IMR-90 (cell line): ENCODE measurements at regions not wholly inside any gene's neighbourhood (a gene's known extent, or its start where the extent isn't known, plus 50 kb on each side); places are given as distances from the start of the nearest gene placed in this dataset.
A peak's percentile ranks its signal among the peaks of the same experiment; 100 is the strongest.

Experiments
- ATAC-seq: fragments of 200-7000 bp; cut with Tn5 transposase; 2 replicates; pipeline ENCODE4 v1.9.1; 2020; ENCODE audit warnings: low read depth, mild to moderate bottlenecking, moderate library complexity
- BruUV-seq: library from RNA; stranded (reverse); fragments of 400-500 nt; replicated peaks from 2 replicates; lab custom pipeline; 2021; lab: Mats Ljungman, UMichigan
- CTCF ChIA-PET: fragments of 300-600 bp; formaldehyde crosslinking; extraction: SDS; loops from one replicate; lab custom pipeline; 2021; ENCODE audit warnings: antibody characterized with exemption; lab: Yijun Ruan, JAX
- POLR2A ChIA-PET: fragments of 300-600 bp; sonication (Branson Sonifier 250); formaldehyde crosslinking; loops from one replicate; lab custom pipeline; 2022; ENCODE audit warnings: antibody characterized with exemption; ENCODE audit not compliant: unreplicated experiment; lab: Charles Lee
- DNase-seq: peaks from one replicate; pipeline ENCODE4 v3.0.0; 2013
- H2AFZ ChIP-seq: replicated peaks from 2 replicates; pipeline ENCODE3; 2013; ENCODE audit warnings: low read length, mild to moderate bottlenecking; ENCODE audit not compliant: poor library complexity
- H2AK5ac ChIP-seq: 2 replicates; pipeline ENCODE4 v1.6.1; 2013; ENCODE audit warnings: low read depth, low read length, inconsistent platforms
- H2AK9ac ChIP-seq: replicated peaks from 2 replicates; pipeline ENCODE3; 2013; ENCODE audit warnings: mild to moderate bottlenecking, low read depth, low read length, moderate library complexity; ENCODE audit not compliant: poor library complexity
- H2BK120ac ChIP-seq: 2 replicates; pipeline ENCODE4 v1.6.1; 2013; ENCODE audit warnings: low read depth, low read length, inconsistent platforms
- H2BK15ac ChIP-seq: 3 replicates; pipeline ENCODE4 v1.6.1; 2013; ENCODE audit warnings: low read depth, low read length, inconsistent platforms
- H2BK20ac ChIP-seq: 2 replicates; pipeline ENCODE4 v1.6.1; 2013; ENCODE audit warnings: low read depth, mild to moderate bottlenecking, inconsistent platforms, low read length, moderate library complexity
- H2BK5ac ChIP-seq: 2 replicates; pipeline ENCODE4 v1.6.1; 2013; ENCODE audit warnings: mild to moderate bottlenecking, low read depth, low read length, inconsistent platforms; ENCODE audit not compliant: poor library complexity, severe bottlenecking
- H3K14ac ChIP-seq: replicated peaks from 2 replicates; pipeline ENCODE4 v1.6.1; 2013; ENCODE audit warnings: low read depth, low read length, inconsistent platforms
- H3K18ac ChIP-seq: 2 replicates; pipeline ENCODE4 v1.6.1; 2013; ENCODE audit warnings: low read depth, low read length, control low read depth
- H3K23ac ChIP-seq: 2 replicates; pipeline ENCODE4 v1.6.1; 2013; ENCODE audit warnings: low read depth, low read length, inconsistent platforms
- H3K27ac ChIP-seq: 2 replicates; pipeline ENCODE4 v1.5.1; 2013; ENCODE audit warnings: mild to moderate bottlenecking, control low read depth, low read length; ENCODE audit not compliant: insufficient read depth
- H3K27me3 ChIP-seq: 2 replicates; pipeline ENCODE4 v1.6.1; 2013; ENCODE audit warnings: low read length; ENCODE audit not compliant: control insufficient read depth, insufficient read depth
- H3K36me3 ChIP-seq: 2 replicates; pipeline ENCODE4 v1.6.1; 2013; ENCODE audit warnings: low read length, mixed read lengths; ENCODE audit not compliant: control insufficient read depth, insufficient read depth
- H3K4ac ChIP-seq: 2 replicates; pipeline ENCODE4 v1.6.1; 2013; ENCODE audit warnings: low read depth, low read length, inconsistent platforms
- H3K4me1 ChIP-seq: 2 replicates; pipeline ENCODE4 v1.6.1; 2013; ENCODE audit warnings: low read length, mixed read lengths; ENCODE audit not compliant: control insufficient read depth, insufficient read depth
- H3K4me2 ChIP-seq: 2 replicates; pipeline ENCODE4 v1.6.1; 2013; ENCODE audit warnings: low read depth, mild to moderate bottlenecking, control low read depth, low read length, moderate library complexity
- H3K4me3 ChIP-seq: 2 replicates; pipeline ENCODE4 v1.5.1; 2013; ENCODE audit warnings: low read depth, mild to moderate bottlenecking, control low read depth, low read length, moderate library complexity; ENCODE audit not compliant: insufficient read depth
- H3K56ac ChIP-seq: 2 replicates; pipeline ENCODE4 v1.6.1; 2013; ENCODE audit warnings: low read length, inconsistent platforms; ENCODE audit not compliant: insufficient read depth; ENCODE audit errors: extremely low read depth
- H3K79me1 ChIP-seq, 2 experiments: 2 replicates each; pipeline ENCODE4 v1.6.1; 2013; ENCODE audit warnings: low read length in 2 of 2, inconsistent platforms in 1 of 2, low read depth in 1 of 2
- H3K9ac ChIP-seq: 2 replicates; pipeline ENCODE4 v1.6.1; 2013; ENCODE audit warnings: low read depth, low read length, control low read depth
- H3K9me1 ChIP-seq: 2 replicates; pipeline ENCODE4 v1.6.1; 2013; ENCODE audit warnings: low read length, inconsistent platforms; ENCODE audit not compliant: insufficient read depth
- H3K9me3 ChIP-seq: 2 replicates; pipeline ENCODE4 v1.6.1; 2013; ENCODE audit warnings: low read length; ENCODE audit not compliant: control insufficient read depth, insufficient read depth
- H4K20me1 ChIP-seq: 2 replicates; pipeline ENCODE4 v1.6.1; 2013; ENCODE audit warnings: low read length, inconsistent platforms; ENCODE audit not compliant: insufficient read depth
- H4K5ac ChIP-seq: 2 replicates; pipeline ENCODE4 v1.6.1; 2013; ENCODE audit warnings: mild to moderate bottlenecking, low read depth, low read length, control low read depth
- H4K8ac ChIP-seq, 2 experiments: 2 replicates each; pipeline ENCODE4 v1.6.1; 2013; ENCODE audit warnings: low read depth in 2 of 2, low read length in 2 of 2, control low read depth in 1 of 2, inconsistent platforms in 1 of 2
- H4K91ac ChIP-seq: 2 replicates; pipeline ENCODE4 v1.6.1; 2013; ENCODE audit warnings: low read depth, low read length, inconsistent platforms; ENCODE audit not compliant: insufficient read depth
- BHLHE40 ChIP-seq: fragments of 150-350 bp; IDR thresholded peaks from 2 replicates; pipeline ENCODE4 v1.6.1; 2016; ENCODE audit warnings: mild to moderate bottlenecking, low read depth, low read length
- CEBPB ChIP-seq: IDR thresholded peaks from 2 replicates; pipeline ENCODE4 v1.6.1; 2012; ENCODE audit warnings: low read depth, low read length, improper control_type of control experiment
- CHD1 ChIP-seq: IDR thresholded peaks from 2 replicates; pipeline ENCODE4 v1.6.1; 2012; ENCODE audit warnings: low read depth, low read length, improper control_type of control experiment
- FOS ChIP-seq: fragments of 150-350 bp; IDR thresholded peaks from 2 replicates; pipeline ENCODE4 v1.6.1; 2016; ENCODE audit warnings: low read depth, low read length
- MAFK ChIP-seq: IDR thresholded peaks from 2 replicates; pipeline ENCODE4 v1.6.1; 2012; ENCODE audit warnings: low read depth, low read length, improper control_type of control experiment
- MAZ ChIP-seq: IDR thresholded peaks from 2 replicates; pipeline ENCODE4 v1.6.1; 2012; ENCODE audit warnings: low read depth, mild to moderate bottlenecking, low read length, improper control_type of control experiment, moderate library complexity, borderline replicate concordance
- MXI1 ChIP-seq: IDR thresholded peaks from 2 replicates; pipeline ENCODE4 v1.6.1; 2012; ENCODE audit warnings: low read depth, mild to moderate bottlenecking, low read length, moderate library complexity, borderline replicate concordance
- NFE2L2 ChIP-seq: fragments of 150-350 bp; IDR thresholded peaks from 2 replicates; pipeline ENCODE4 v1.6.1; 2016; ENCODE audit warnings: low read depth, mild to moderate bottlenecking, low read length
- POLR2A ChIP-seq: IDR thresholded peaks from 2 replicates; pipeline ENCODE4 v1.6.1; 2012; ENCODE audit warnings: mild to moderate bottlenecking, low read depth, low read length
- RAD21 ChIP-seq: IDR thresholded peaks from 2 replicates; pipeline ENCODE4 v1.6.1; 2012; ENCODE audit warnings: low read length, improper control_type of control experiment
- RCOR1 ChIP-seq: IDR thresholded peaks from 2 replicates; pipeline ENCODE4 v1.6.1; 2012; ENCODE audit warnings: mild to moderate bottlenecking, low read length, improper control_type of control experiment; ENCODE audit not compliant: insufficient replicate concordance
- RFX5 ChIP-seq: IDR thresholded peaks from 2 replicates; pipeline ENCODE4 v1.8.0; 2012; ENCODE audit warnings: low read depth, mild to moderate bottlenecking, low read length, moderate library complexity
- SMC3 ChIP-seq: fragments of 150-350 bp; IDR thresholded peaks from 2 replicates; pipeline ENCODE4 v1.6.1; 2016; ENCODE audit warnings: low read depth, mild to moderate bottlenecking, antibody characterized with exemption, low read length, moderate library complexity
- WGBS, 2 experiments: methylation state at CpG; one replicate each; pipeline versions ENCODE4 v1.1.5 to v1.1.7; 2013; ENCODE audit warnings: missing lambda C conversion rate in 2 of 2; ENCODE audit not compliant: insufficient read length in 1 of 2; ENCODE audit errors: extremely low coverage in 2 of 2; 5-methylcytosine and 5-hydroxymethylcytosine counted together
- dilution Hi-C: fragments of 300-500 bp; cut with HindIII; formaldehyde crosslinking; loops from one replicate; pipeline ENCODE4 v1.14.3; 2018; ENCODE audit warnings: low sequenced_read_pairs; ENCODE audit not compliant: unreplicated experiment
- in situ Hi-C: fragments of 300-500 bp; cut with MboI; formaldehyde crosslinking; loops from 3 replicates; pipeline ENCODE4 v1.14.3; 2019; ENCODE audit warnings: low sequenced_read_pairs, inconsistent platforms, mixed read lengths
- intact Hi-C: fragments of 100-400 bp; cut with micrococcal nuclease; formaldehyde crosslinking; loops from 2 replicates; pipeline ENCODE4 v1.10.0; 2022
- TF ChIP-seq, protein P1 (sequence below): fragments of 150-350 bp; IDR thresholded peaks from 2 replicates; pipeline ENCODE4 v1.6.1; 2016; ENCODE audit warnings: low read depth, mild to moderate bottlenecking, low read length, moderate library complexity, borderline replicate concordance
- TF ChIP-seq, protein P2 (sequence below): fragments of 150-350 bp; IDR thresholded peaks from 2 replicates; pipeline ENCODE4 v1.6.1; 2017; ENCODE audit warnings: mild to moderate bottlenecking, antibody characterized with exemption, low read length, low read depth
- TF ChIP-seq, protein P3 (sequence below): conservative IDR thresholded peaks from 2 replicates; pipeline ENCODE4 v1.5.1; 2012; ENCODE audit warnings: mild to moderate bottlenecking, low read depth, low read length, improper control_type of control experiment

DNA sequence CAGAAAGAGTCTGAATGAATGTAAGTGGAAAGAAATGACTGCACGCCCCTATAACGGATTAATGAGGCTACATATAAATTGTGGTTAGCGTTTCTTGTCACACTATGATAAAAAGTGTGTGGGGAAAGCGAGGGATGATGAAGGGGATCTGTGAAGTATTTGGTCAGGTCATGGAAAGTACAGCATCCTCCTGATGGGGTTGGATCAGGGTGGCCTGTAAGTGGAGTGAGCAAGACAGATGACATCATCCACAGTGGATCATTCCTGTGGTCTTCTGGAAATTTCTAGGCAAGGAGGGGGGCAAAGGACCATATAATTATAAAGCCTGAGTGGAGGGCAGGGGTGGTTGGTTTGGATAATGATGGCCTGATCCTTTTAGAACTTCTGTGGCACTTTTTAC lies 606.0 kb downstream of the INHBA start:
- no TSS peak for BruUV-seq
- peak overlapping the region; percentile 98 for H3K4ac ChIP-seq
- peak overlapping the region; percentile 87 for H2BK20ac ChIP-seq
- H2AK5ac ChIP-seq = peak overlapping the region; percentile 88; the same call in 1 of the 2 replicates
- peak overlapping the region; percentile 91 for H3K14ac ChIP-seq
- H3K79me1 ChIP-seq = peaks cover 0 to 2% of the 10 kb centered on the region in 2 experiments; a peak in 1 of 4 replicates
- DNase-seq = peak; percentile 98
- peaks cover 7% of the 10 kb centered on the region; the same call in 1 of the 2 replicates for H3K4me1 ChIP-seq
- H2BK15ac ChIP-seq = peak overlapping the region; percentile 69
- dilution Hi-C loops = no loop called here
- no peaks in the 10 kb centered on the region; the same call in 1 of the 2 replicates for H3K9me1 ChIP-seq
- peak overlapping the region; percentile 98 for H2BK120ac ChIP-seq
- H3K27me3 ChIP-seq = no peaks in the 10 kb centered on the region
- no peaks in the 10 kb centered on the region for H3K36me3 ChIP-seq
- peak overlapping the region; percentile 25 for H2AFZ ChIP-seq
- in situ Hi-C loops = no loop called here
- peak overlapping the region; percentile 32; the same call in 1 of the 2 replicates for H3K9ac ChIP-seq
- H4K91ac ChIP-seq = peak overlapping the region; percentile 96
- peak overlapping the region; percentile 42 for H2AK9ac ChIP-seq
- peak overlapping the region; percentile 84 for H3K56ac ChIP-seq
- peak overlapping the region; percentile 98 for H3K23ac ChIP-seq
- H3K4me3 ChIP-seq = peak overlapping the region; percentile 1; the same call in 1 of the 2 replicates
- H3K27ac ChIP-seq = peak overlapping the region; percentile 47
- peak overlapping the region; percentile 96 for H2BK5ac ChIP-seq
- POLR2A ChIA-PET = no interaction called here
- intact Hi-C loops = no loop called here
- peak overlapping the region; percentile 71 for H3K4me2 ChIP-seq
- H4K20me1 ChIP-seq = no peaks in the 10 kb centered on the region
- TF ChIP-seq MXI1 (no peak), CHD1 (no peak), RFX5 (no peak), NFE2L2 (peak; percentile 11; the same call in 1 of the 2 replicates), BHLHE40 (peak; percentile 77), RCOR1 (peak; percentile 59), MAFK (no peak), RAD21 (peak; percentile 27; the same call in 1 of the 2 replicates), FOS (peak; percentile 39; the same call in 1 of the 2 replicates), POLR2A (no peak; the same call in 1 of the 2 replicates), SMC3 (no peak), CEBPB (peak; percentile 44), MAZ (peak; percentile 43; the same call in 1 of the 2 replicates)
- TF ChIP-seq, protein P1, sequence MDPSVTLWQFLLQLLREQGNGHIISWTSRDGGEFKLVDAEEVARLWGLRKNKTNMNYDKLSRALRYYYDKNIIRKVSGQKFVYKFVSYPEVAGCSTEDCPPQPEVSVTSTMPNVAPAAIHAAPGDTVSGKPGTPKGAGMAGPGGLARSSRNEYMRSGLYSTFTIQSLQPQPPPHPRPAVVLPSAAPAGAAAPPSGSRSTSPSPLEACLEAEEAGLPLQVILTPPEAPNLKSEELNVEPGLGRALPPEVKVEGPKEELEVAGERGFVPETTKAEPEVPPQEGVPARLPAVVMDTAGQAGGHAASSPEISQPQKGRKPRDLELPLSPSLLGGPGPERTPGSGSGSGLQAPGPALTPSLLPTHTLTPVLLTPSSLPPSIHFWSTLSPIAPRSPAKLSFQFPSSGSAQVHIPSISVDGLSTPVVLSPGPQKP = no peak
- TF ChIP-seq, protein P2, sequence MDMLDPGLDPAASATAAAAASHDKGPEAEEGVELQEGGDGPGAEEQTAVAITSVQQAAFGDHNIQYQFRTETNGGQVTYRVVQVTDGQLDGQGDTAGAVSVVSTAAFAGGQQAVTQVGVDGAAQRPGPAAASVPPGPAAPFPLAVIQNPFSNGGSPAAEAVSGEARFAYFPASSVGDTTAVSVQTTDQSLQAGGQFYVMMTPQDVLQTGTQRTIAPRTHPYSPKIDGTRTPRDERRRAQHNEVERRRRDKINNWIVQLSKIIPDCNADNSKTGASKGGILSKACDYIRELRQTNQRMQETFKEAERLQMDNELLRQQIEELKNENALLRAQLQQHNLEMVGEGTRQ = no peak
- TF ChIP-seq, protein P3, sequence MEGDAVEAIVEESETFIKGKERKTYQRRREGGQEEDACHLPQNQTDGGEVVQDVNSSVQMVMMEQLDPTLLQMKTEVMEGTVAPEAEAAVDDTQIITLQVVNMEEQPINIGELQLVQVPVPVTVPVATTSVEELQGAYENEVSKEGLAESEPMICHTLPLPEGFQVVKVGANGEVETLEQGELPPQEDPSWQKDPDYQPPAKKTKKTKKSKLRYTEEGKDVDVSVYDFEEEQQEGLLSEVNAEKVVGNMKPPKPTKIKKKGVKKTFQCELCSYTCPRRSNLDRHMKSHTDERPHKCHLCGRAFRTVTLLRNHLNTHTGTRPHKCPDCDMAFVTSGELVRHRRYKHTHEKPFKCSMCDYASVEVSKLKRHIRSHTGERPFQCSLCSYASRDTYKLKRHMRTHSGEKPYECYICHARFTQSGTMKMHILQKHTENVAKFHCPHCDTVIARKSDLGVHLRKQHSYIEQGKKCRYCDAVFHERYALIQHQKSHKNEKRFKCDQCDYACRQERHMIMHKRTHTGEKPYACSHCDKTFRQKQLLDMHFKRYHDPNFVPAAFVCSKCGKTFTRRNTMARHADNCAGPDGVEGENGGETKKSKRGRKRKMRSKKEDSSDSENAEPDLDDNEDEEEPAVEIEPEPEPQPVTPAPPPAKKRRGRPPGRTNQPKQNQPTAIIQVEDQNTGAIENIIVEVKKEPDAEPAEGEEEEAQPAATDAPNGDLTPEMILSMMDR = no peak
- peak overlapping the region; percentile 83; the same call in 1 of the 2 replicates for H3K18ac ChIP-seq
- peak; percentile 88 for ATAC-seq
- 0% methylated on average over 2 of the region's 4 CpGs; no CpG with 5 or more reads in 1 of the 2 experiments for WGBS, 2 experiments
- H4K5ac ChIP-seq = peak overlapping the region; percentile 55; the same call in 1 of the 2 replicates
- H3K9me3 ChIP-seq = no peaks in the 10 kb centered on the region
- peak overlapping the region; percentile 73 to 90 for H4K8ac ChIP-seq
- CTCF ChIA-PET = no interaction called here
